ENCODE measurements at regions not wholly inside any gene's neighbourhood (a gene's known extent, or its start where the extent isn't known, plus 50 kb on each side); places are given as distances from the start of the nearest gene placed in this dataset.
A peak's percentile ranks its signal among the peaks of the same experiment; 100 is the strongest.

DNA sequence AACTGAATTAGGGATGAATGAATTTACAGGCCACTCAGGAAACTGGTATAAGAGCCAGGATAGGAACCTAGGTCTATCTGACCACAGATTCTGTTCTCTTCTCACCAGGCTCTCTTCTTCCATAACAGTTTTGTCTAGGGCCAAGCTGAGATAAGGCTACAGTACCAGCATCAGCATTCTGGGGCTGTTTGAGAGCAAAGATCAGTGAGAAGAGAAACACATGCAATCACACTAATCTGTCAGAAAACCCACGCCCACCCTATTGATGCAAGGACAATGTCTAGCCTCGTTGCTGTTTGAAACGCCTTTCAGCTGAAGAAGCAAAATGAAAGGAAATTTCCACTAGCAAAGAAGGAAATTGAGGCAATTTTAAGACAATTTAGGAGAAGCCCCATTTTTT lies 137.7 kb downstream of the LCA5 start (continued):
- TF ChIP-seq ZBTB38 (CRISPR knock-in tag; IDR thresholded peaks at IDR 0.05) (no peak), ZNF644 (CRISPR knock-in tag; IDR thresholded peaks at IDR 0.05; ENCODE audit: low read depth) (peak; percentile 63), ZNF678 (CRISPR knock-in tag; IDR thresholded peaks at IDR 0.05) (no peak), HOXA5 (CRISPR knock-in tag; IDR thresholded peaks at IDR 0.05) (no peak), HOXA3 (CRISPR knock-in tag; IDR thresholded peaks at IDR 0.05) (0 out of 2 replicates have a peak, but pooled peaks have one; percentile 23), THYN1 (CRISPR knock-in tag; IDR thresholded peaks at IDR 0.05; ENCODE audit: borderline replicate concordance, low read depth) (no peak), MXD4 (CRISPR knock-in tag; IDR thresholded peaks at IDR 0.05) (0 out of 2 replicates have a peak, but pooled peaks have one; percentile 46), ZNF530 (CRISPR knock-in tag; IDR thresholded peaks at IDR 0.05; ENCODE audit: low read depth) (no peak), TGIF2 (CRISPR knock-in tag; IDR thresholded peaks at IDR 0.05) (0 out of 2 replicates have a peak, but pooled peaks have one; percentile 31), NFYB (CRISPR knock-in tag; IDR thresholded peaks at IDR 0.05) (no peak), TAF15 (IDR thresholded peaks at IDR 0.05; ENCODE audit: low read depth, low read length, poor library complexity, severe bottlenecking) (no peak), ZNF574 (CRISPR knock-in tag; IDR thresholded peaks at IDR 0.05) (peak; percentile 33; the same call in 1 of the 2 replicates), MTF2 (CRISPR knock-in tag; IDR thresholded peaks at IDR 0.05; ENCODE audit: borderline replicate concordance) (no peak), SETDB1 (CRISPR knock-in tag; IDR thresholded peaks at IDR 0.05; ENCODE audit: borderline replicate concordance) (no peak), GPN1 (CRISPR knock-in tag; IDR thresholded peaks at IDR 0.05; ENCODE audit: borderline replicate concordance) (no peak), TCF7L2 (IDR thresholded peaks at IDR 0.05; ENCODE audit: low read depth, low read length) (no peak), ZSCAN12 (CRISPR knock-in tag; IDR thresholded peaks at IDR 0.05) (no peak), RELA (CRISPR knock-in tag; IDR thresholded peaks at IDR 0.05) (no peak), PRPF4 (IDR thresholded peaks at IDR 0.05; ENCODE audit: low read depth, low read length, poor library complexity, severe bottlenecking) (no peak), FOSL2 (CRISPR knock-in tag; IDR thresholded peaks at IDR 0.05) (peak; percentile 40; the same call in 1 of the 2 replicates), ZNF572 (CRISPR knock-in tag; IDR thresholded peaks at IDR 0.05) (no peak), ZNF441 (CRISPR knock-in tag; IDR thresholded peaks at IDR 0.05; ENCODE audit: borderline replicate concordance) (no peak)
- TF ChIP-seq, protein P1, sequence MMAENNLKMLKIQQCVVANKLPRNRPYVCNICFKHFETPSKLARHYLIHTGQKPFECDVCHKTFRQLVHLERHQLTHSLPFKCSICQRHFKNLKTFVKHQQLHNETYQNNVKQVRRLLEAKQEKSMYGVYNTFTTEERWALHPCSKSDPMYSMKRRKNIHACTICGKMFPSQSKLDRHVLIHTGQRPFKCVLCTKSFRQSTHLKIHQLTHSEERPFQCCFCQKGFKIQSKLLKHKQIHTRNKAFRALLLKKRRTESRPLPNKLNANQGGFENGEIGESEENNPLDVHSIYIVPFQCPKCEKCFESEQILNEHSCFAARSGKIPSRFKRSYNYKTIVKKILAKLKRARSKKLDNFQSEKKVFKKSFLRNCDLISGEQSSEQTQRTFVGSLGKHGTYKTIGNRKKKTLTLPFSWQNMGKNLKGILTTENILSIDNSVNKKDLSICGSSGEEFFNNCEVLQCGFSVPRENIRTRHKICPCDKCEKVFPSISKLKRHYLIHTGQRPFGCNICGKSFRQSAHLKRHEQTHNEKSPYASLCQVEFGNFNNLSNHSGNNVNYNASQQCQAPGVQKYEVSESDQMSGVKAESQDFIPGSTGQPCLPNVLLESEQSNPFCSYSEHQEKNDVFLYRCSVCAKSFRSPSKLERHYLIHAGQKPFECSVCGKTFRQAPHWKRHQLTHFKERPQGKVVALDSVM (CRISPR knock-in tag; IDR thresholded peaks at IDR 0.05), result no peak
- TF ChIP-seq, protein P2, sequence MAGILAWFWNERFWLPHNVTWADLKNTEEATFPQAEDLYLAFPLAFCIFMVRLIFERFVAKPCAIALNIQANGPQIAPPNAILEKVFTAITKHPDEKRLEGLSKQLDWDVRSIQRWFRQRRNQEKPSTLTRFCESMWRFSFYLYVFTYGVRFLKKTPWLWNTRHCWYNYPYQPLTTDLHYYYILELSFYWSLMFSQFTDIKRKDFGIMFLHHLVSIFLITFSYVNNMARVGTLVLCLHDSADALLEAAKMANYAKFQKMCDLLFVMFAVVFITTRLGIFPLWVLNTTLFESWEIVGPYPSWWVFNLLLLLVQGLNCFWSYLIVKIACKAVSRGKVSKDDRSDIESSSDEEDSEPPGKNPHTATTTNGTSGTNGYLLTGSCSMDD (CRISPR knock-in tag; IDR thresholded peaks at IDR 0.05), result no peak

All from HepG2 (cell line).